B cell (primary cell): ENCODE measurements at regions not wholly inside any gene's neighbourhood (a gene's known extent, or its start where the extent isn't known, plus 50 kb on each side); places are given as distances from the start of the nearest gene placed in this dataset.

Experiments
- EZH2 ChIP-seq: IDR thresholded peaks from 2 replicates; pipeline ENCODE4 v1.6.1; 2012; ENCODE audit warnings: borderline replicate concordance, low read depth, mild to moderate bottlenecking, moderate library complexity, low read length; ENCODE audit not compliant: insufficient read depth, poor library complexity, severe bottlenecking
- TF ChIP-seq, protein P1 (sequence below): fragments of 200-600 bp; IDR thresholded peaks from one replicate; pipeline ENCODE4 v1.8.0; 2022; ENCODE audit warnings: antibody characterized with exemption, mild to moderate bottlenecking

DNA sequence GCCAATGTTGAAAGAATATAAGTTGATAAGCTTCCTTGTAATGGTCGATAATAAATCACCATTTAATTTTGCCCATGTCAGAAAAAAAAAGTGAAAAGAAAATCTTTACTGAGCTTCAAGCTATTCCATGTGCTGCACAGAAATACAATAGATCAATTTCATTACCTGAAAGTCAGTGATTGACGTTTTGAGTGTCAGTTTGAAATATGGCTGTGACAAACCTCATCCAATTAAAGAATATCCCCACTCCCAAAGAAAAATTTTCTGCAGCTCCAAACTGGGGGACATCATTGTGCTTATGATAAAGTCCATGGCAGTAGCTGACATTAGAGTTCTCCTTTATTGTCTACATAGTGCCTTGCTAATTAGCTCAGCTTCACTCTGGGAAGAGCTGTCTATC lies 184.8 kb upstream of the RPRM start:
- TF ChIP-seq, protein P1, sequence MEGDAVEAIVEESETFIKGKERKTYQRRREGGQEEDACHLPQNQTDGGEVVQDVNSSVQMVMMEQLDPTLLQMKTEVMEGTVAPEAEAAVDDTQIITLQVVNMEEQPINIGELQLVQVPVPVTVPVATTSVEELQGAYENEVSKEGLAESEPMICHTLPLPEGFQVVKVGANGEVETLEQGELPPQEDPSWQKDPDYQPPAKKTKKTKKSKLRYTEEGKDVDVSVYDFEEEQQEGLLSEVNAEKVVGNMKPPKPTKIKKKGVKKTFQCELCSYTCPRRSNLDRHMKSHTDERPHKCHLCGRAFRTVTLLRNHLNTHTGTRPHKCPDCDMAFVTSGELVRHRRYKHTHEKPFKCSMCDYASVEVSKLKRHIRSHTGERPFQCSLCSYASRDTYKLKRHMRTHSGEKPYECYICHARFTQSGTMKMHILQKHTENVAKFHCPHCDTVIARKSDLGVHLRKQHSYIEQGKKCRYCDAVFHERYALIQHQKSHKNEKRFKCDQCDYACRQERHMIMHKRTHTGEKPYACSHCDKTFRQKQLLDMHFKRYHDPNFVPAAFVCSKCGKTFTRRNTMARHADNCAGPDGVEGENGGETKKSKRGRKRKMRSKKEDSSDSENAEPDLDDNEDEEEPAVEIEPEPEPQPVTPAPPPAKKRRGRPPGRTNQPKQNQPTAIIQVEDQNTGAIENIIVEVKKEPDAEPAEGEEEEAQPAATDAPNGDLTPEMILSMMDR, result no peak
- TF ChIP-seq EZH2, result no peak
